KMS-11 (cell line): ENCODE measurements at regions not wholly inside any gene's neighbourhood (a gene's known extent, or its start where the extent isn't known, plus 50 kb on each side); places are given as distances from the start of the nearest gene placed in this dataset.

ENCODE experiments used
- H2AFZ ChIP-seq: fragments of 200-600 bp; sonication (generic); 2 replicates; pipeline ENCODE4 v1.6.1; 2016; ENCODE audit warnings: antibody characterized with exemption, mixed run types, low read depth
- H3K27ac ChIP-seq: fragments of 200-600 bp; sonication (generic); 2 replicates; pipeline ENCODE4 v1.6.1; 2016; ENCODE audit warnings: mild to moderate bottlenecking, mixed run types
- H3K27me3 ChIP-seq: fragments of 200-600 bp; sonication (generic); 2 replicates; pipeline ENCODE4 v1.6.1; 2017; ENCODE audit warnings: mild to moderate bottlenecking, low read depth, mixed run types, moderate library complexity; ENCODE audit not compliant: insufficient read depth
- H3K36me3 ChIP-seq: fragments of 200-600 bp; sonication (generic); 2 replicates; pipeline ENCODE4 v1.6.1; 2017; ENCODE audit warnings: mild to moderate bottlenecking, mixed run types; ENCODE audit not compliant: insufficient read depth
- H3K4me1 ChIP-seq: fragments of 200-600 bp; sonication (generic); 2 replicates; pipeline ENCODE4 v1.6.1; 2016; ENCODE audit warnings: mild to moderate bottlenecking, low read depth, mixed run types; ENCODE audit not compliant: poor library complexity, severe bottlenecking
- H3K4me2 ChIP-seq: fragments of 200-600 bp; sonication (generic); 2 replicates; pipeline ENCODE4 v1.7.0; 2016; ENCODE audit warnings: mild to moderate bottlenecking, mixed run types
- H3K4me3 ChIP-seq: fragments of 200-600 bp; sonication (generic); IDR thresholded peaks from 2 replicates; pipeline ENCODE4 v1.6.1; 2017; ENCODE audit warnings: low read depth, low read length, mixed read lengths; ENCODE audit not compliant: insufficient read depth
- H3K79me2 ChIP-seq: fragments of 200-600 bp; sonication (generic); 2 replicates; pipeline ENCODE4 v1.6.1; 2016; ENCODE audit warnings: low read depth, mixed run types; ENCODE audit not compliant: insufficient read depth
- H3K9ac ChIP-seq: fragments of 200-600 bp; sonication (generic); 2 replicates; pipeline ENCODE4 v1.6.1; 2016; ENCODE audit warnings: mild to moderate bottlenecking, mixed run types
- H4K20me1 ChIP-seq: fragments of 200-600 bp; sonication (generic); 2 replicates; pipeline ENCODE4 v1.6.1; 2016; ENCODE audit warnings: mild to moderate bottlenecking, mixed run types; ENCODE audit not compliant: insufficient read depth
- CTCF ChIP-seq: fragments of 200-600 bp; sonication (generic); conservative IDR thresholded peaks from 2 replicates; pipeline ENCODE4 v1.6.1; 2017; ENCODE audit warnings: low read depth, mild to moderate bottlenecking, antibody characterized with exemption, low read length, moderate library complexity, mixed read lengths

- H3K27ac ChIP-seq, result no peak overlapping the region
- H3K79me2 ChIP-seq, result no peaks in the 10 kb centered on the region
- no peak for TF ChIP-seq CTCF
- no peaks in the 10 kb centered on the region for H3K27me3 ChIP-seq
- H3K36me3 ChIP-seq, result no peaks in the 10 kb centered on the region
- H4K20me1 ChIP-seq, result no peaks in the 10 kb centered on the region
- H3K4me3 ChIP-seq, result no peak overlapping the region
- no peak overlapping the region for H3K4me2 ChIP-seq
- H2AFZ ChIP-seq, result no peak overlapping the region
- no peaks in the 10 kb centered on the region for H3K4me1 ChIP-seq
- H3K9ac ChIP-seq, result no peak overlapping the region
These were observed 465.8 kb downstream of the OLFM4 start for GRCh38 chr13:53494406-53494805.

- Histone ChIP-seq H3K36me3 (no peaks in the 10 kb centered on the region), H4K20me1 (no peaks in the 10 kb centered on the region), H2AFZ (no peak overlapping the region), H3K27ac (no peak overlapping the region), H3K9ac (no peak overlapping the region), H3K79me2 (no peaks in the 10 kb centered on the region), H3K4me1 (peaks cover 11% of the 10 kb centered on the region), H3K4me2 (no peak overlapping the region), H3K4me3 (no peak overlapping the region), H3K27me3 (no peaks in the 10 kb centered on the region)
- no peak for TF ChIP-seq CTCF
These were observed 471.0 kb downstream of the OLFM4 start for GRCh38 chr13:53499576-53500133.

- TF ChIP-seq CTCF, result no peak
- H3K4me2 ChIP-seq, result no peak overlapping the region
These were observed 472.8 kb downstream of the OLFM4 start for GRCh38 chr13:53501387-53501786.

GRCh38 chr13:53507741-53508140 lies 479.1 kb downstream of the OLFM4 start:
- Histone ChIP-seq H3K4me2 (no peak overlapping the region), H3K9ac (no peak overlapping the region), H3K27me3 (no peaks in the 10 kb centered on the region), H2AFZ (no peak overlapping the region), H4K20me1 (no peaks in the 10 kb centered on the region), H3K79me2 (no peaks in the 10 kb centered on the region), H3K27ac (no peak overlapping the region), H3K36me3 (no peaks in the 10 kb centered on the region), H3K4me3 (no peak overlapping the region), H3K4me1 (no peaks in the 10 kb centered on the region)
- no peak for TF ChIP-seq CTCF

More at GRCh38 chr13:53501387-53501786, 472.8 kb downstream of the OLFM4 start:
- Histone ChIP-seq H2AFZ (no peak overlapping the region), H3K9ac (no peak overlapping the region), H3K4me1 (peaks cover 11% of the 10 kb centered on the region), H4K20me1 (no peaks in the 10 kb centered on the region), H3K27ac (no peak overlapping the region), H3K27me3 (no peaks in the 10 kb centered on the region), H3K4me3 (no peak overlapping the region), H3K36me3 (no peaks in the 10 kb centered on the region), H3K79me2 (no peaks in the 10 kb centered on the region)
